ENCODE measurements at regions not wholly inside any gene's neighbourhood (a gene's known extent, or its start where the extent isn't known, plus 50 kb on each side); places are given as distances from the start of the nearest gene placed in this dataset.

DNA sequence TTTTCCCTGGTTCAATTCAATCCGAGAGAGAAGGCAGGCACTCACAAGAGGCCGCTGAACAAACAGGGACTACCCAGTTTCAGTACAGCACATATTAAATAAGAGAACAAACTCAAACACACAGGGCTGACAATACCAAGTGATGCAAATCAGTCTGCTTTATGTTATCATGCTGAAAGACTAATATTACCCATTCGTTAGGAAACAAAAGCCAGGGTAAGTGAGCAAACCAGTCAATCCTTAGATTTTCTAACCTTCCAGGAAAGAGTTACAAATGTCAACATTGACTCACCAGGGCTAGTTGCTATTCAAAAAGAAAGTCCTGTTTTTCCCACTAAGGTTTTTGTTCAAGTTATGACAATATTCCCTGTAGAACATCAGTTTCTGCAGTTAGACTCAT, 246.2 kb downstream of the C12orf42 start:
- TF ChIP-seq GTF2F1 (IDR thresholded peaks at IDR 0.05; ENCODE audit: low read length): no peak
- TF ChIP-seq, protein P1, sequence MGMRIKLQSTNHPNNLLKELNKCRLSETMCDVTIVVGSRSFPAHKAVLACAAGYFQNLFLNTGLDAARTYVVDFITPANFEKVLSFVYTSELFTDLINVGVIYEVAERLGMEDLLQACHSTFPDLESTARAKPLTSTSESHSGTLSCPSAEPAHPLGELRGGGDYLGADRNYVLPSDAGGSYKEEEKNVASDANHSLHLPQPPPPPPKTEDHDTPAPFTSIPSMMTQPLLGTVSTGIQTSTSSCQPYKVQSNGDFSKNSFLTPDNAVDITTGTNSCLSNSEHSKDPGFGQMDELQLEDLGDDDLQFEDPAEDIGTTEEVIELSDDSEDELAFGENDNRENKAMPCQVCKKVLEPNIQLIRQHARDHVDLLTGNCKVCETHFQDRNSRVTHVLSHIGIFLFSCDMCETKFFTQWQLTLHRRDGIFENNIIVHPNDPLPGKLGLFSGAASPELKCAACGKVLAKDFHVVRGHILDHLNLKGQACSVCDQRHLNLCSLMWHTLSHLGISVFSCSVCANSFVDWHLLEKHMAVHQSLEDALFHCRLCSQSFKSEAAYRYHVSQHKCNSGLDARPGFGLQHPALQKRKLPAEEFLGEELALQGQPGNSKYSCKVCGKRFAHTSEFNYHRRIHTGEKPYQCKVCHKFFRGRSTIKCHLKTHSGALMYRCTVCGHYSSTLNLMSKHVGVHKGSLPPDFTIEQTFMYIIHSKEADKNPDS (CRISPR knock-in tag; IDR thresholded peaks at IDR 0.05): no peak
- no peak for TF ChIP-seq ELF1 (CRISPR knock-in tag; IDR thresholded peaks at IDR 0.05)
- TF ChIP-seq ZNF354B (CRISPR knock-in tag; IDR thresholded peaks at IDR 0.05): no peak
- no peak for TF ChIP-seq CREM (IDR thresholded peaks at IDR 0.05)
- no peak for TF ChIP-seq CREM (CRISPR knock-in tag; IDR thresholded peaks at IDR 0.05)
- TF ChIP-seq ZBTB7A (CRISPR knock-in tag; IDR thresholded peaks at IDR 0.05): no peak
